HG02852 (cell line): ENCODE measurements at regions not wholly inside any gene's neighbourhood (a gene's known extent, or its start where the extent isn't known, plus 50 kb on each side); places are given as distances from the start of the nearest gene placed in this dataset.
"Not testable (repeated sequence)": the region's sequence is repeated elsewhere in the genome, so short reads cannot be mapped to it uniquely, and the experiment has no call there.

Experiments used
- ATAC-seq: cut with Tn5 transposase; IDR thresholded peaks from one replicate; pipeline ENCODE4 v1.9.1; 2021; ENCODE audit warnings: mild to moderate bottlenecking, moderate library complexity; ENCODE audit not compliant: unreplicated experiment

DNA sequence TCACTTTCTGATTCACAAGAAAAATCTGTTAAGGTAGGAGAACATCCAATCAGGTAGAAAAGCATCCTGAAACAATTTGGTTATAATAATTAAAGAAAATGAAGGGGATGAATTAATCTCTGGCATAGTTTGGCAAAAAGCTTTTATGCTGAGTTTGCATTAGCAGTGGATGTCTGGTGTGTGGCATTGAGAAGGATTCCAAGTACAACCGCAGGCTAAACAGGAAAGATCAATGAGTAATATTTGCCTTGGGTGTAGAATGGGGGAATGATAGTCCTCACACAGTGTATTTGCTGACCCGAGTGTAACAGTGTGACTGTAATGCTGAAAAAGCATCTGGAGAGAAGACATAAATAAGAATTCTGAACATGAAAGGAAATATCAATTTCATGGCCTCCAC is 68.3 kb upstream of the SESTD1 start:
- ATAC-seq: no peak

DNA sequence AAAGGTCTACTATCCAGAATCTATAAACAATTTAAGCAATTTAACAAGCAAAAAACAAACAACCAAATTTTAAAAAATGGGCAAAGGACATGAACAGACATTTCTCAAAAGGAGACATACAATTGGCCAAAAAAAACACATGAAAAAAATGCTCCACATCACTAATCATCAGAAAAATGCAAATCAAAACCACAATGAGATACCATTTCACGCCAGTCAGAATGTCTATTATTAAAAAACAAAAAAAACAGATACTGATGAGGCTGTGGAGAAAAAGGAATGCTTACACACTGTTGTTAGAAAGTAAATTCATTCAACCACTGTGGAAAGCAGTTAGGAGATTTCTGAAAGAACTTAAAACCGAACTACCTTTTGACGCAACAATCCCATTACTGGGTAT is 66.4 kb upstream of the SESTD1 start:
- ATAC-seq: no peak

DNA sequence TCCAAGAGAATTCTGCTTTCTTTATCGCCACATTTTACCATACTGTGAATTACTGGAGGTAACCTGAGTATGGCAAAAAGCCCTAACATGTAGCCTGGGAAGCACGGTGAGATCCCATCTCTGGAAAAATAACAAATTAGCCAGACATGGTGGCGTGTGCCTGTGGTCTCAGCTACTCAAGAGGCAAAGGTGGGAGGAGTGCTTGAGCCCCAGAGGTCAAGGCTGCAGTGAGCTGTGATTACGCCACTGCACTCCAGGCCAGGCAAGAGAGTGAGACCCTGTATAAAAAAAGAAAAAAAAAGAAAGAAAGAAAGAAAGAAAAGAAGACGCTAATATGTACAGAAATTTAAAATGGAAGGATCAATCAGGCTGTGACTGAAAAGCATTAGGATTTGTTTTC is 57.7 kb upstream of the SESTD1 start:
- no peak for ATAC-seq

DNA sequence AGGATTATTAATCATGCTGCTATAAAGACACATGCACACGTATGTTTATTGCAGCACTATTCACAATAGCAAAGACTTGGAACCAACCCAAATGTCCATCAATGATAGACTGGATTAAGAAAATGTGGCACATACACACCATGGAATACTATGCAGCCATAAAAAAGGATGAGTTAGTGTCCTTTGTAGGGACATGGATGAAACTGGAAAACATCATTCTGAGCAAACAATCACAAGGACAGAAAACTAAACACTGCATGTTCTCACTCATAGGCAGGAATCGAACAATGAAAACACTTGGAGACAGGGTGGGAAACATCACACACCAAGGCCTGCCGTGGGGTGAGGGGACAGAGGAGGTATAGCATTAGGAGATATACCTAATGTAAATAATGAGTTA is 56.4 kb upstream of the SESTD1 start:
- not testable (repeated sequence) for ATAC-seq

DNA sequence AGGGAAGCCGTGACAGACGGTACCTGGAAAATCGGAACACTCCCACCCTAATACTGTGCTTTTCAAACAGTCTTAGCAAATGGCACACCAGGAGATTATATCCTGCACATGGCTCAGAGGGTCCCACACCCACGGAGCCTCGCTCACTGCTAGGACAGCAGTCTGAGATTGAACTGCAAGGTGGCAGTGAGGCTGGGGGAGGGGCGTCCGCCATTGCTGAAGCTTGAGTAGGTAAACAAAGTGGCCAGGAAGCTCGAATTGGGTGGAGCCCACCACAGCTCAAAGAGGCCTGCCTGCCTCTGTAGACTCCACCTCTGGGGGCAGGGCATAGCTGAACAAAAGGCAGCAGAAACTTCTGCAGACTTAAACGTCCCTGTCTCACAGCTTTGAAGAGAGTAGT is 50.1 kb upstream of the SESTD1 start:
- not testable (repeated sequence) for ATAC-seq
